UCSD-AML1 (cell line): ENCODE measurements at regions not wholly inside any gene's neighbourhood (a gene's known extent, or its start where the extent isn't known, plus 50 kb on each side); places are given as distances from the start of the nearest gene placed in this dataset.

Experiments used
- DNase-seq: peaks from one replicate; lab custom pipeline; 2025; ENCODE audit not compliant: unreplicated experiment; lab: John Stamatoyannopoulos, UW

- no peak for DNase-seq
Observed at GRCh38 chr2:180662941-180663471, 317.4 kb upstream of the UBE2E3 start.

DNA sequence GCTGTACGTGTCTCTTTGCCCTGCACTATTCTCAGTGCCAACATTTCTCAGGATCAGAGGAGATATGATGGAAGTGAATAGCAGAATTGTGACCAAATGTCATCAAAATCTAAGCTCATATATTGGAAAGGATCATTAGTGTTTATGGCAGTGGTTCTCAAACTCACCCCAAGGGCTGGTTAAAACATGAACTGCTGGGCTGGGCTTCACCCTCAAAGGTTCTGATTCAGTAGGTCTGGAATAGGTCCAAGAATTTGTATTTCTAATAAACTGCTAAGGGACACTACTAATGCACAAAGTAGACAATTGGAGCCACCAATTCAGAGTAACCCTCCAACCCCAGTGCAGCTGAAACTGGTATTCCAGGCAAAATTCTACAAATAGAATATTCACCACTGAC is 317.9 kb upstream of the UBE2E3 start:
- no peak for DNase-seq

DNA sequence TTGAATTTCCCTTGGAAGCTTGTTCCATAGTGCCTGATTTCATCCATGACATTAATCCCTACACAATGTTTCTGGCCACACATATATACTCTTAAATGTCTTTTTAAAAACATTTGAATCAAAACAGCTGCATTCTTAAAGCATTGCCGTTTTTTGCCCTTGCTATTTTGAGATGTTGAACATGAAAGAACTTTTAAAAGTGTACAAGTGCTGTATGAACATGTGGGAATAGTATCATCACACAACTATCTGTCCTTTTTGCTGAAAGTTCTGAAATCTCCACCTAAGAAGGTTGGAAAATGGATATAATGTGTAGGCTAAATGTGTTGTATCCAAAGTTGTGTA is 318.7 kb upstream of the UBE2E3 start:
- DNase-seq, result no peak

DNA sequence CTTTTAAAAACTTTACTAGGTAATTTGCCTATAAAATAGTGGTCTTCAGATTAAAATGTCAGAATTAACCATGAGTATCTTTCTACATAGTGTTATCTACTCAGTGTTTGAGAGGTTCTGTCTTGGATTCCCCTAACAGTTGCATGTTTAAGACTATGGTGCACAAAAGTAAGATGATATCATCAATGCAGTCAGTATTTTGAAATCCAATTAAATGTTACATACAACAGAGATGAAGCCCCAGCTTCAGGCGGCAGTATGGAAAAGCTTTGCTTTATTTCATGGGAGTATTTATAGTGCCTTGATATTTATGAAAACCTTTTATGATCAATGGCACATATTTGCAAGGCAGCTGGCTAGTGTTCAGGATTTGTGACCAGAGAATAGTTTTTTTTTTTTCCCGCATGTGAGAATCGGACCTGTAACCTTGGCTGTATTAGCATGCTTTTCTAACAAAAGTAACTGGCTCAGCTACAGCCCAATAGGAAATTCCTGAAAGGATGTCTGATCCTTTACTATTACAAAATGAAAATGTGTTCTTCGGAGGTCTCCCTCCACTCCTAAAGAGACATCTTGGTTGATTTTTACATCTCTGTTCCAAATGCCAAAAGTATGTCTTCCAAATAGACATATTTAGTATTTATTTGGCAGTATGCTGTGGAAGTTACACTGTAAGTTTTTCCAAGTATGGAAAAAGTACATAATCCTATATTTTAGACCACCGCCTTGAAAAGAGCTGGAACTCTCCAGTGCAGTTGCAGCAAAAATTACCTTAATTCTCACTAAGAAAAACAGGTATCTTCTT is 319.3 kb upstream of the UBE2E3 start:
- no peak for DNase-seq

- DNase-seq, result no peak
Observed at GRCh38 chr2:180660207-180660606, 320.2 kb upstream of the UBE2E3 start.

GRCh38 chr2:180657054-180657453 is 323.4 kb upstream of the UBE2E3 start:
- DNase-seq, result no peak

DNA sequence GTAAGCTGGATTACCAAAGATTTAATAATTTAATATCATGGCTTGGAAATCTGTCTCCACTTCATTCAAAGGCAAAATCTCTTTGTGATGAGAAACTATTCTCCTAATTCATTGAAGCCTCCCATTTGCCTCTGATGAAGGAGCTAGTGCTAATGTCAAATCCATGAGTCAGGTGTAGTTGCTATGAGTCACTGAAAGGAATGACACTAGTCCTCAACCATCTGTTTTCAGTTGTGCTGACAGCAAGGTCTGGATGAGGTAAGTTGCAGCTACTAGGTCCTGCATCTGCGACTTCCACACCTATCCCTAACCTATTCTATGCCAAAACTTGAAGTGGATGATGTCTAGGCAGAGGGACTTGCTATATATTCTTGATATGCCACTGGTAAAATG is 324.0 kb upstream of the UBE2E3 start:
- DNase-seq, result no peak

DNA sequence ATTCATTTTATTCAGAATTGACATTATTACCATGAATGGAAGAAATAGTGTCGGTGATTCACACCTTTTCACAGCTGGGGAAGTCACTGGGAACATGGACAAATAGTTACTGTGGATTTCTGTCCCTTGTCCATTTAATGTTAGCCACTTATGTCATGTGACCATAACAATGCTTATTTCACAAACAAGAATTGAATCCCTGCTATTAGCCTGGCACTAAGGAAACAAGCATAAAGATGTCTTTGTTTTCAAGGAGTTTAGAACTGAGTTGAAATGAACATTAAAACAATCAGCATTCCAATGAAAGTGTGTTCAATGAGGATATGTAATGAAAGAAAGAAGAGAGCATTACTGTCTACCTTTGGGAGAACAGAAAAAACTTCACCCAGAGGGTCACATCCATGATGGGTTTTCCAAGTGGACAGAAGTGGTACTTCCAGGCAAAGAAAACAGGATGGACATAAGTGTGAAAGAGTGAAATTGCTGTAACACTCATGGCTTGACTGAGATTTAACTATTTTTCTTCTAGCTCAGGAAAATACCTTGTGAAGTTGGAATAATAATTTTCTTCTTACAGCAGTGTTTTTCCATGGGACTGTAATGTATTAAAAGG is 324.5 kb upstream of the UBE2E3 start:
- no peak for DNase-seq

- DNase-seq, result no peak
Observed at GRCh38 chr2:180655393-180655792, 325.0 kb upstream of the UBE2E3 start.

DNA sequence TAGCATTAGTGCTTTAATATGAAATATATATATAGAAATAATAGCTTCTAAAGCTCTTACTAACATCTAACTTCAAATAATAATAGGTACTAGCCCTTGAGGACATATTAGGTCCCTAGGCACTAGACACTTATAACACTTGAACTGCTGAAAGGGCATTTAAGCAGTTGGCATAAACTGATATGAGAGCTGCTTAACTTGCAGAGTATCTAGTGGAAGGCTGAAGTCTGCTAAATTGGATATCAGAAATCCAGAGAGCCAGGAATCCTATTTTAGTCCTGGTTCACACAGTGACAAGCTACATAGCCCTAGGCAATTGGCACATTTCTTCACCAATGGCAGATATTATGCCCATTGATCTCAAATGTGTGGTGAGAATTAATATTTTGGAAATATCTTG is 326.9 kb upstream of the UBE2E3 start:
- no peak for DNase-seq

- no peak for DNase-seq
Observed at GRCh38 chr2:180652794-180653193, 327.6 kb upstream of the UBE2E3 start.

GRCh38 chr2:180651596-180651995 is 328.8 kb upstream of the UBE2E3 start:
- no peak for DNase-seq

DNA sequence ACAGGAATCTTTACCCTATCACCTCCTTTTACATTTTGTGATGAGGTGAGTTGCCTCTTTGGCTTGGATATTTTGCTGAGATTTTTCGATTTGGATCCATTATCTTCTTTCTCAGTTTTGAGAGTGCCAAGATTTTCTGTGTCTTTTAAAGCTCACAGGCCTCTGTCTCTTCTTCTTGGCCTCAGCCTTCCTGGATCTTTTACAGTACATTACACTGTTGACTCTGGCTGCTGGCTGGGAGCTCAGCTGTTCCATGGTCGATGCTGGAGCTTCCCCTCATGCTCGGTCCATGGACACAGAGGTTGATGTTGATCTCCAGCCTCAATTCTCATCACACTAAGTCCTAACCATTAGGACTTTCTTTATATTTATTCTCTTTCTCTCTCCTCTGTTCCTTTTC is 332.8 kb upstream of the UBE2E3 start:
- no peak for DNase-seq

DNA sequence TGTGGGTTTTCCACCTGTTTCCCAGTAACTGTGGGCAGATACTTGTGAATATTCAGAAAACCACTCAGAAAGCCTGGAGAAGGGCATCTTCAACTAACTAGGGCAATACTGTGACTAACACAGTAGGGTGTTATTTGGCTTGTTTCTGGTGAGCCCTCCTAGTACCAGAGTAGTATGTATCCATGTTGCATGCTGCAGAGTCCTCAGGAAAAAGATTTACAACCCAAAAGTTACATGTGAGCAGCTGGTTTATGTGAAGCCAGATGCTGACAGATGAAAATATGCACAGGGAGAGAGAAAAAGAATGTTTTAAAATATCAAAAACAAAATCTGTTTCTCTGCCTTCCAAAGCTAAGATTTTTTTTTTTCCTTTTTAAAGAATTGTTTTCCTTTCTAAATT is 333.2 kb upstream of the UBE2E3 start:
- DNase-seq, result no peak

- DNase-seq, result no peak
Observed at GRCh38 chr2:180646756-180647155, 333.6 kb upstream of the UBE2E3 start.

GRCh38 chr2:180644709-180645108 is 335.7 kb upstream of the UBE2E3 start:
- no peak for DNase-seq

DNA sequence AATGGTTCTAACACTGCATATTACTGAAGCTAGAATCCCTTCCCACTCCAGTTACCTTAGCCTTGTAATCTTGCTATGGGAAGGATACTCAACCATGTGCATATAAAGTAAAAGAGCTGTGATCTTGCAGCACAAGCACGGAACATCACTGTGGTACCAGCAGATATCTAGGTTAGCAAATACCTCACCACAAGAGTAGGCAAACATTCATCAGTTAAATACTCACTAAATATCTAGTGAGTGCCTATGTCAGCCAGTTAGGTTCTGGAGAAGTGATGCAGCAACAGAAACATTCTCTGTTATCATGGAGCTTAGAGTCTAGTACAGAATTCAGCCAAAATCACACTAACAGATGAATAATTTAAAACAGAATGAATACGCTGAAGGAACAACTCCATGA is 349.6 kb upstream of the UBE2E3 start:
- no peak for DNase-seq

- no peak for DNase-seq
Observed at GRCh38 chr2:180625006-180625844, 355.2 kb upstream of the UBE2E3 start.

GRCh38 chr2:180621941-180622918 is 358.2 kb upstream of the UBE2E3 start:
- DNase-seq, result no peak

GRCh38 chr2:180621366-180621765 is 359.0 kb upstream of the UBE2E3 start:
- DNase-seq, result no peak

DNA sequence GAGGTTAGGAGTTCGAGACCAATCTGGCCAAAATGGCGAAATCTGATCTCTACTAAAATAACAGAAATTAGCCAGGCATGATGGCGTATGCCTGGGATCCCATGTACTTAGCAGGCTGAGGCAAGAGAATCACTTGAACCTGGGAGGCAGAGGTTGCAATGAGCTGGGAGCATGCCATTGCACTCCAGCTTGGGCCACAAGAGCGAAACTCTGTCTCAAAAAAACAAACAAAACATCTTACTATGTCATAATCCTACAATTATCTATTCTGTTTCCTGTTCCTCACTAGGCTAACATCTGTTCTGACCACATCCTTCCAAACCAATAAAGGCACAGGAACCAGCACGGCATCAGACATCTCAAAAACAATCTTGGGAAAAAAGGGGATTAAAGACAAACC is 361.8 kb upstream of the UBE2E3 start:
- DNase-seq, result peak; percentile 3
